BE2C (cell line): ENCODE measurements at regions not wholly inside any gene's neighbourhood (a gene's known extent, or its start where the extent isn't known, plus 50 kb on each side); places are given as distances from the start of the nearest gene placed in this dataset.
"Not testable (repeated sequence)": the region's sequence is repeated elsewhere in the genome, so short reads cannot be mapped to it uniquely, and the experiment has no call there.

Experiments used
- DNase-seq: peaks from one replicate; pipeline ENCODE4 v3.0.0-alpha.2; 2020
- H3K27me3 ChIP-seq: fragments of 250-450 bp; sonication (Bioruptor Pico); 2 replicates; pipeline ENCODE4 v1.5.1; 2020; ENCODE audit warnings: mild to moderate bottlenecking
- H3K36me3 ChIP-seq: fragments of 250-450 bp; sonication (Bioruptor Pico); 2 replicates; pipeline ENCODE4 v1.5.1; 2020; ENCODE audit warnings: mild to moderate bottlenecking
- H3K4me1 ChIP-seq: fragments of 250-450 bp; sonication (Bioruptor Pico); 2 replicates; pipeline ENCODE4 v1.5.1; 2020
- H3K4me3 ChIP-seq: 2 replicates; pipeline ENCODE4 v1.5.1; 2011; ENCODE audit warnings: low read depth, low read length
- H3K9me3 ChIP-seq: fragments of 250-450 bp; sonication (Bioruptor Pico); 2 replicates; pipeline ENCODE4 v1.5.1; 2020
- TF ChIP-seq, protein P1 (sequence below): IDR thresholded peaks from 2 replicates; pipeline ENCODE4 v1.5.1; 2012; ENCODE audit warnings: mild to moderate bottlenecking, low read depth, low read length

DNA sequence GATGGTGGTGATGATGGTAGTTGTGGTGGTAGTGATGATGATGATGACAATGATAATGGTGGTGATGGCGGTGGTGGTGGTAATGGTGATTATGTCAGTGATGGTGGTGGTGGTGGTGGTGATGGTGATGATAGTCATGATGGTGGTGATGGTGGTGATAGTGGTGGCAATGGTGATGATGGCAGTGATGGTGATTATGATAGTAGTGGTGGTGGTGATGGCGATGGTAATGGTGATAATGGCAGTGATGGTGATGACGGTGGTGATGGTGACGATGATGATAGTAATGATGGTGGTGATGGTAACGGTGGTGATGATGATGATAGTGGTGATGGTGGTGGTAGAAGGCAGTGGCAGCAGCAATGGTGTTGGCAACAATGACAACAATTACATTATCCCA lies 55.3 kb downstream of the RBFOX3 start:
- H3K9me3 ChIP-seq, result no peaks in the 10 kb centered on the region
- no peak overlapping the region for H3K4me3 ChIP-seq
- TF ChIP-seq, protein P1, sequence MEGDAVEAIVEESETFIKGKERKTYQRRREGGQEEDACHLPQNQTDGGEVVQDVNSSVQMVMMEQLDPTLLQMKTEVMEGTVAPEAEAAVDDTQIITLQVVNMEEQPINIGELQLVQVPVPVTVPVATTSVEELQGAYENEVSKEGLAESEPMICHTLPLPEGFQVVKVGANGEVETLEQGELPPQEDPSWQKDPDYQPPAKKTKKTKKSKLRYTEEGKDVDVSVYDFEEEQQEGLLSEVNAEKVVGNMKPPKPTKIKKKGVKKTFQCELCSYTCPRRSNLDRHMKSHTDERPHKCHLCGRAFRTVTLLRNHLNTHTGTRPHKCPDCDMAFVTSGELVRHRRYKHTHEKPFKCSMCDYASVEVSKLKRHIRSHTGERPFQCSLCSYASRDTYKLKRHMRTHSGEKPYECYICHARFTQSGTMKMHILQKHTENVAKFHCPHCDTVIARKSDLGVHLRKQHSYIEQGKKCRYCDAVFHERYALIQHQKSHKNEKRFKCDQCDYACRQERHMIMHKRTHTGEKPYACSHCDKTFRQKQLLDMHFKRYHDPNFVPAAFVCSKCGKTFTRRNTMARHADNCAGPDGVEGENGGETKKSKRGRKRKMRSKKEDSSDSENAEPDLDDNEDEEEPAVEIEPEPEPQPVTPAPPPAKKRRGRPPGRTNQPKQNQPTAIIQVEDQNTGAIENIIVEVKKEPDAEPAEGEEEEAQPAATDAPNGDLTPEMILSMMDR, result no peak
- H3K36me3 ChIP-seq, result no peaks in the 10 kb centered on the region
- no peak for DNase-seq
- no peaks in the 10 kb centered on the region for H3K4me1 ChIP-seq
- peaks cover 34% of the 10 kb centered on the region for H3K27me3 ChIP-seq

DNA sequence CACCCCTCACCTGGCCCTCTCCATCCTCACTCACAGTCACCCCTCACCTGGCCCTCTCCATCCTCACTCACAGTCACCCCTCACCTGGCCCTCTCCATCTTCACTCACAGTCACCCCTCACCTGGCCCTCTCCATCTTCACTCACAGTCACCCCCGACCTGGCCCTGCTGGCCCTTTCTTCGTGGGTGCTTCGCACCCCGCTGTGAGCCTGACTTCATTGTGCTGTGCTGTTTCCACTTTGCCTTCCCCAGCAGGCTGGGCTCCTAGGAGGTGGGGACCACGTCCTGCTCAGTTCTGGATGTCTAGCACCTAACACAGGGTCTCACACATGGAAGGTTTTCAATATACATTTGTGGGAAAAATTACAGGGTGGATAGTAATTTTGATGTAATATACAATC lies 56.5 kb downstream of the RBFOX3 start:
- H3K4me1 ChIP-seq, H3K36me3 ChIP-seq, H3K4me3 ChIP-seq, H3K9me3 ChIP-seq, DNase-seq: not testable (repeated sequence)
- peaks cover 30% of the 10 kb centered on the region for H3K27me3 ChIP-seq

DNA sequence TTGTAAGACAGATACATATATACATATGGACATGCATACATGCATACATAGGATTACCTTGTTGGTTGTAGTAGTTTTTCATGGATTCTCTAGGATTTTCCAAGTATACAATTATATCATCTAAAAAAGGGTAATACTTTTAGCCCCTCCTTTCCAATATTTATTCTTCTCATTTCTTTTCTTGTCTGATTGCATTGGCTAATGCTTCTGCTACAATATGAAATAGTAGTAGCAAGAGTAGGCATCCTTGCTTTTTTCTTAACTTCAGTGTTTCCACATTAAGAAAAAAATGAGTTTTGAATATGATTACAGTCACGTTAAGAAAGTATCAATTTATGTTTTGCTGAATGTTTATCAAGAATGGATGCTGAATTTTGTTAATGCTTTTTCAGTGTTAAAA lies 58.0 kb downstream of the RBFOX3 start:
- Histone ChIP-seq H3K4me1 (no peaks in the 10 kb centered on the region), H3K9me3 (no peaks in the 10 kb centered on the region), H3K4me3 (no peak overlapping the region), H3K27me3 (peaks cover 35% of the 10 kb centered on the region), H3K36me3 (no peaks in the 10 kb centered on the region)
- no peak for DNase-seq
- TF ChIP-seq, protein P1, result no peak

DNA sequence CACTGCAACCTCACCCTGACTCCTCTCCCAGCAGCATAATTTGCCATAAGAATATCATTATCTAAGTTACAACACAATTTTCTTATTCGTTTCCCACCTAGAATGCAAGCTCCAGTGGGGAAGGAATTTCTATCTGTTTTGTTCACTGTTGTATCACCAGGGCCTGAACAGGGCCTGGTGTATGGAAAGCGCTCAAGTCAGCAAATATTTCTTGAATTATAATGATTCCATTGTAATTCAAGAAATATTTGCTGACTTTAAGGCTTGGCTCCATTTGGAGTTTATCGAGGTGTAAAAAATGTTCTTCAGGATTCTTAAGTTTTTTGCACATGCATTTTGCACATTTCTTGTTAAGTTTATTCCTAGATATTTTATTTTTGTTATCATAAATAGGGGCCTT lies 58.4 kb downstream of the RBFOX3 start:
- no peaks in the 10 kb centered on the region for H3K4me1 ChIP-seq
- no peak overlapping the region for H3K4me3 ChIP-seq
- TF ChIP-seq, protein P1, result no peak
- H3K9me3 ChIP-seq, result no peaks in the 10 kb centered on the region
- no peak for DNase-seq
- H3K27me3 ChIP-seq, result peaks cover 35% of the 10 kb centered on the region
- H3K36me3 ChIP-seq, result no peaks in the 10 kb centered on the region

DNA sequence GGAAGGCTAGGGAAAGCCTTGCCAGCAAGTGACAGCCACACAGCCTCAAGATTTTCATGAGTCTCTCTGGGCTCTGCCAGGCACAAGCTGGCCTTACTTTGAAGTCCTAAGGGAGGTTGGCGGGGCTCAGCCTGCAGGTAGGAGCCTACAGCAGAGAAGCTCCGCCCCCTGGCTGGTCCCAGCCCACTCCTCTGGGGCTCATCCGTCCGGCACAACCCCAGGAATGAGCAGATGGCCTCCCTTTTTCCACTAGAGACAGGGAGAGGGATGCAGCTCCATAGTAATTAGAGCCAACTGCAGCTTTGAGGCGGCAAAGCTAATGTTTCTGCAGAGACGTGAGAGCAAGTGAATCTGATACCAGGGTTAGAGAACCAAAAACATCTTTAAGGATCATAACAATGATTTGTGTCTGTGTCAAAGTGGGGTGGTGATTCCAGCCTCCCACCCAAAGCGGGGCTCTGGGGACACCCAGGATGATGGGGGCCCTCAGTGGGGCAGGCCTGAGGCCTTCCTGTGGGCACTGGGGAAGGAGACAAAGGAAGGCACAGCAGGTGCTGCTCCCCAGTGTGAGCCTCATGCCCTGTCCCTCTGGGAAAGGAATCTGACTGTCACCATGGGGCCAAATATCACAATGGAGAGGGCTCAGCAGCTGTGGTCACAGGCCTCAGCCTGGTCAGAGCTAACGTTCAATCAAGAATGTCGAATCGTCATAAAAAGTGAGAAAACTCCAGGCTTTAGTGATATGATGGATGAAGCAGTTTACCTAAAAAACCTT lies 61.5 kb downstream of the RBFOX3 start:
- Histone ChIP-seq H3K4me3 (no peak overlapping the region), H3K36me3 (no peaks in the 10 kb centered on the region), H3K9me3 (no peaks in the 10 kb centered on the region), H3K4me1 (no peaks in the 10 kb centered on the region), H3K27me3 (peaks cover 56% of the 10 kb centered on the region)
- DNase-seq, result no peak
- TF ChIP-seq, protein P1, result no peak

DNA sequence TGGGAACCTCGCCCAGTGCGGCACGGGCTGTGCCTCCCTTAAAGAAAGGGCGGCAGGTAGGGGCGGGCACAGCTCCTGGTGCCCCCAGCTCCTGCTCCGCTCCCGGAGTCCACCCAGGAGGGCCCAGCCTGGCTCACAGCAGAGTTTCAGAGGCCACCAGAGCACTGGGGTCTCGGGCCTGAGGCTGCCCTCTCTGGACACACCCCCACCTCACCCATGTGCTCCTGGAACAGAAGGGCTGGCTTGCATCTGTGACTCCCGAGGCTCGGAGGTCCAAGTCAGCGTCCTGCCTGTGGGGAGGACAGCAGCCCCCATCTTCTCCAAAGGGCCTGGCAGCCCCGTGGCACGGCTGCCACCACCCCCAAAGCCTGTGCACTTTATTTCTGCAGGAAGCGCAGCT lies 62.7 kb downstream of the RBFOX3 start:
- Histone ChIP-seq H3K4me1 (no peaks in the 10 kb centered on the region), H3K9me3 (no peaks in the 10 kb centered on the region), H3K4me3 (no peak overlapping the region), H3K27me3 (peaks cover 65% of the 10 kb centered on the region), H3K36me3 (no peaks in the 10 kb centered on the region)
- no peak for DNase-seq
- TF ChIP-seq, protein P1, result no peak

DNA sequence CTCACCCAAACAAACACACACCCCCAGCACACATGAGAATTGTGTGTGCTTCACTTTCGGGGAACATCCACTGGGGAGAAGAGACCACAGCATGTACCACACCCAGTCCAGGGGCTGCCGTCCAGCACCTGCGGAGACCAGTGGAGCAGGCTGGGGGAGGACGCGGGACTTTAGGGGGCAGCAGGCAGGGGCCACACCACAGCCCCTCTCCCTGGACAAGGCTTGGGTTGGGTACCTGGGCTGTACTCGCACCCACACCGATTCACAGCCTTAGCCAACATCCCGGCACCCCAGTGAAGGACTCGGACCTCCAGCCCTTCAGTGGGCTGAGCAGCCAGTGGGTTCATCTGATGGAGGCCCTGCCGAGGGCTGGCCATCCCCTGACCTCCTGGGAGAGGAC lies 63.3 kb downstream of the RBFOX3 start:
- Histone ChIP-seq H3K36me3 (no peaks in the 10 kb centered on the region), H3K27me3 (peaks cover 70% of the 10 kb centered on the region), H3K4me1 (no peaks in the 10 kb centered on the region), H3K4me3 (no peak overlapping the region), H3K9me3 (no peaks in the 10 kb centered on the region)
- no peak for DNase-seq
- TF ChIP-seq, protein P1, result no peak

DNA sequence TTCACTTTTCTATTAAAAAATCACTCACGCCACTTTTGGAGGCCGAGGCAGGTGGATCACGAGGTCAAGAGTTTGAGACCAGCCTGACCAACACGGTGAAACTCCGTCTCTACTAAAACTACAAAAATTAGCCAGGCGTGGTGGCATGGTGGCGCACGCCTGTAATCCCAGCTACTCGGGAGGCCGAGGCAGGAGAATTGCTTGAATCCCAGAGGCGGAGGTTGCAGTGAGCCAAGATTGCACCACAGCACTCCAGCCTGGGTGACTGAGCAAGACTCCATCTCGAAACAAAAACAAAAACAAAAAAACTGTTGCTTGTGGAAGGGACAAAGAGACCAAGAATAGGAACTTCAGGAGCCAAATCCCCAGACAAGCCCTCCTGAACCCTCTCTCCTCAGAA lies 63.7 kb downstream of the RBFOX3 start:
- not testable (repeated sequence) for H3K4me3 ChIP-seq, H3K9me3 ChIP-seq, H3K36me3 ChIP-seq, H3K4me1 ChIP-seq, DNase-seq
- H3K27me3 ChIP-seq, result peaks cover 74% of the 10 kb centered on the region
